PC-9 (cell line): ENCODE measurements at regions not wholly inside any gene's neighbourhood (a gene's known extent, or its start where the extent isn't known, plus 50 kb on each side); places are given as distances from the start of the nearest gene placed in this dataset.

Experiments
- BruUV-seq: library from RNA; stranded (reverse); fragments of 400-500 nt; replicated peaks from 2 replicates; lab custom pipeline; 2021; lab: Mats Ljungman, UMichigan
- CTCF ChIA-PET: fragments of 300-600 bp; sonication (Branson Sonifier 250); formaldehyde crosslinking; loops from one replicate; lab custom pipeline; 2022; ENCODE audit warnings: antibody characterized with exemption; lab: Charles Lee
- POLR2A ChIA-PET: fragments of 300-600 bp; sonication (Branson Sonifier 250); formaldehyde crosslinking; loops from one replicate; lab custom pipeline; 2022; ENCODE audit warnings: antibody characterized with exemption; ENCODE audit not compliant: unreplicated experiment; lab: Charles Lee
- DNase-seq, 2 experiments: peaks; one replicate each; pipeline versions ENCODE4 v3.0.0 to v3.0.0-alpha.2; 2015 to 2022; ENCODE audit warnings: mixed read lengths in 1 of 2
- H2AFZ ChIP-seq: fragments of 200-600 bp; sonication (generic); 2 replicates; pipeline ENCODE4 v1.8.1; 2017; ENCODE audit warnings: antibody characterized with exemption
- H3F3A ChIP-seq: fragments of 200-600 bp; sonication (generic); 2 replicates; pipeline ENCODE4 v1.8.1; 2017; ENCODE audit warnings: antibody characterized with exemption, mild to moderate bottlenecking, low read depth; ENCODE audit not compliant: insufficient read depth
- H3K27ac ChIP-seq: fragments of 200-600 bp; sonication (generic); 2 replicates; pipeline ENCODE4 v1.6.1; 2016; ENCODE audit warnings: mixed run types
- H3K27me3 ChIP-seq: fragments of 200-600 bp; sonication (generic); 2 replicates; pipeline ENCODE4 v1.6.1; 2016; ENCODE audit warnings: low read depth, mixed run types; ENCODE audit not compliant: insufficient read depth
- H3K36me3 ChIP-seq: fragments of 200-600 bp; sonication (generic); 2 replicates; pipeline ENCODE4 v1.6.1; 2016; ENCODE audit warnings: low read depth, mixed run types
- H3K4me1 ChIP-seq: fragments of 200-600 bp; sonication (generic); replicated peaks from 2 replicates; pipeline ENCODE4 v1.6.1; 2016; ENCODE audit warnings: mixed run types; ENCODE audit not compliant: insufficient read depth
- H3K4me2 ChIP-seq: fragments of 200-600 bp; sonication (generic); 2 replicates; pipeline ENCODE4 v1.6.1; 2017; ENCODE audit warnings: mixed run types
- H3K4me3 ChIP-seq: fragments of 200-600 bp; sonication (generic); 2 replicates; pipeline ENCODE4 v1.6.1; 2016; ENCODE audit warnings: mixed run types
- H3K79me2 ChIP-seq: fragments of 200-600 bp; sonication (generic); 2 replicates; pipeline ENCODE4 v1.6.1; 2017; ENCODE audit warnings: low read depth, mixed run types
- H3K9me2 ChIP-seq: fragments of 200-600 bp; sonication (generic); 2 replicates; pipeline ENCODE4 v1.8.1; 2017; ENCODE audit warnings: mild to moderate bottlenecking; ENCODE audit not compliant: insufficient read depth
- H3K9me3 ChIP-seq: fragments of 200-600 bp; sonication (generic); 2 replicates; pipeline ENCODE4 v1.8.1; 2016; ENCODE audit warnings: low read depth; ENCODE audit not compliant: insufficient read depth
- H4K20me1 ChIP-seq: fragments of 200-600 bp; sonication (generic); 2 replicates; pipeline ENCODE4 v1.8.1; 2017; ENCODE audit not compliant: insufficient read depth
- EZH2 ChIP-seq: fragments of 200-600 bp; sonication (generic); IDR thresholded peaks from 2 replicates; pipeline ENCODE4 v1.8.0; 2017; ENCODE audit warnings: antibody characterized with exemption, low read depth
- intact Hi-C: fragments of 100-400 bp; cut with micrococcal nuclease; formaldehyde crosslinking; loops from one replicate; pipeline ENCODE4 v1.10.0; 2022; ENCODE audit not compliant: unreplicated experiment
- TF ChIP-seq, protein P1 (sequence below): fragments of 200-600 bp; sonication (generic); conservative IDR thresholded peaks from 2 replicates; pipeline ENCODE4 v1.6.1; 2017; ENCODE audit warnings: mixed run types, antibody characterized with exemption, mild to moderate bottlenecking, moderate library complexity

DNA sequence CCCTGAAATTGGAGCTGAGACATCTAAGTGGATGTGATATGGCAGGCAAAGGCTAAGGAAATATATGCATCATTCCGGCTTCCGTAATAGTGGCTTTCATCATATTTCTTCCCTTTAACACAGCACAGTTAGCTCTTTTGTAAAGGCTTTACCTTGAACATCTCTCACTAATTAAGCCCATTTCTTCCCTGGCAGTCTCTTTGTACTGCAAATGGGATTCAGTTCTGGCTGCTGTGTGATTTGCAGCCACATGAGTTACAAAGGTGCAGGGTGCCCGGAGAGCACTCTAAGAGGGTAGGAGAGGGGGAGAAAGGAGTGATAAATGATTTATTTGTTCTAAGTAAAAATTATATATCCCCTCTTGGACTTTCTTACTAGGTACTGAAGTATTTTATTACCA is 232.1 kb upstream of the CCDC196 start:
- no peaks in the 10 kb centered on the region for H3K79me2 ChIP-seq
- H3K27ac ChIP-seq = no peak overlapping the region
- TF ChIP-seq, protein P1, sequence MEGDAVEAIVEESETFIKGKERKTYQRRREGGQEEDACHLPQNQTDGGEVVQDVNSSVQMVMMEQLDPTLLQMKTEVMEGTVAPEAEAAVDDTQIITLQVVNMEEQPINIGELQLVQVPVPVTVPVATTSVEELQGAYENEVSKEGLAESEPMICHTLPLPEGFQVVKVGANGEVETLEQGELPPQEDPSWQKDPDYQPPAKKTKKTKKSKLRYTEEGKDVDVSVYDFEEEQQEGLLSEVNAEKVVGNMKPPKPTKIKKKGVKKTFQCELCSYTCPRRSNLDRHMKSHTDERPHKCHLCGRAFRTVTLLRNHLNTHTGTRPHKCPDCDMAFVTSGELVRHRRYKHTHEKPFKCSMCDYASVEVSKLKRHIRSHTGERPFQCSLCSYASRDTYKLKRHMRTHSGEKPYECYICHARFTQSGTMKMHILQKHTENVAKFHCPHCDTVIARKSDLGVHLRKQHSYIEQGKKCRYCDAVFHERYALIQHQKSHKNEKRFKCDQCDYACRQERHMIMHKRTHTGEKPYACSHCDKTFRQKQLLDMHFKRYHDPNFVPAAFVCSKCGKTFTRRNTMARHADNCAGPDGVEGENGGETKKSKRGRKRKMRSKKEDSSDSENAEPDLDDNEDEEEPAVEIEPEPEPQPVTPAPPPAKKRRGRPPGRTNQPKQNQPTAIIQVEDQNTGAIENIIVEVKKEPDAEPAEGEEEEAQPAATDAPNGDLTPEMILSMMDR = no peak
- TF ChIP-seq EZH2 = no peak
- ChIA-PET POLR2A (no interaction called here), CTCF (interaction anchor here (0.6 kb wide), 1 partner anchor 185 kb away, joined by 3 read pairs; no protein-coding TSS in a partner anchor)
- no peaks in the 10 kb centered on the region for H3F3A ChIP-seq
- intact Hi-C loops = no loop called here
- no TSS peak for BruUV-seq
- no peaks in the 10 kb centered on the region for H3K9me3 ChIP-seq
- H3K27me3 ChIP-seq = peaks cover 9% of the 10 kb centered on the region; the same call in 1 of the 2 replicates
- no peaks in the 10 kb centered on the region; the same call in 1 of the 2 replicates for H3K9me2 ChIP-seq
- no peaks in the 10 kb centered on the region for H3K36me3 ChIP-seq
- peak in 1 of 2 experiments; percentile 29 for DNase-seq
- no peaks in the 10 kb centered on the region for H3K4me1 ChIP-seq
- H2AFZ ChIP-seq = no peak overlapping the region
- no peak overlapping the region for H3K4me2 ChIP-seq
- H3K4me3 ChIP-seq = no peak overlapping the region
- no peaks in the 10 kb centered on the region for H4K20me1 ChIP-seq

DNA sequence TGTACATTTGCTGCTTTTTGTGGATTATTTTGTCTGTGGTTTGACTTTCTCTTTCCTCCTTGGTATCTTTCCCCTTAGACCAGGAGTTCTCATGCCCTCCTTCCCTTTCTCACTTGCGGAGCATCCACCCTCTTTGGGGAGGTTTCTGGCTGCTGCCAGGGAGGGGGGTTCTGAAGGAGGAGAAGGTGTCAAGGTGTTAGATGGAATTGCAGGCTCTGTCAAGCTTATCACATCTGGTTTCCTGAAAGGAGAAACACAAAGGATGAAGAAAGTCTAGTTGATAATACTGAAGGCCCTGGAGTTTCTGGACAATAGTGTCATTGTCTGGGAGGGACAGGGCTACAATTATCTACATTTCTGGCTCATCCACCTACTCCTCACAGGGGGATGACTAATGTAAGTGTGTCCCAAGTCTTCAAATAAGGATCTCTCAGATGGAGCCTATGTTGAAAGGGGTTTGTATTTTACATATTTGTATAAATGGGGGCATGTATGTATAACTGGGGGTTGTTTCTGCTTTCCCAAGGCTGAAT is 217.3 kb upstream of the CCDC196 start:
- ChIA-PET POLR2A (no interaction called here), CTCF (no interaction called here)
- no peaks in the 10 kb centered on the region for H3K27me3 ChIP-seq
- H3K27ac ChIP-seq = no peak overlapping the region
- no peak overlapping the region for H2AFZ ChIP-seq
- no peaks in the 10 kb centered on the region for H3K9me3 ChIP-seq
- no peaks in the 10 kb centered on the region for H3K79me2 ChIP-seq
- DNase-seq = no peak
- BruUV-seq = no TSS peak
- intact Hi-C loops = no loop called here
- no peaks in the 10 kb centered on the region for H3F3A ChIP-seq
- H4K20me1 ChIP-seq = no peaks in the 10 kb centered on the region
- TF ChIP-seq, protein P1 = no peak
- no peak for TF ChIP-seq EZH2
- no peaks in the 10 kb centered on the region for H3K4me1 ChIP-seq
- H3K36me3 ChIP-seq = no peaks in the 10 kb centered on the region
- H3K4me2 ChIP-seq = no peak overlapping the region
- no peak overlapping the region for H3K4me3 ChIP-seq
- no peaks in the 10 kb centered on the region for H3K9me2 ChIP-seq

DNA sequence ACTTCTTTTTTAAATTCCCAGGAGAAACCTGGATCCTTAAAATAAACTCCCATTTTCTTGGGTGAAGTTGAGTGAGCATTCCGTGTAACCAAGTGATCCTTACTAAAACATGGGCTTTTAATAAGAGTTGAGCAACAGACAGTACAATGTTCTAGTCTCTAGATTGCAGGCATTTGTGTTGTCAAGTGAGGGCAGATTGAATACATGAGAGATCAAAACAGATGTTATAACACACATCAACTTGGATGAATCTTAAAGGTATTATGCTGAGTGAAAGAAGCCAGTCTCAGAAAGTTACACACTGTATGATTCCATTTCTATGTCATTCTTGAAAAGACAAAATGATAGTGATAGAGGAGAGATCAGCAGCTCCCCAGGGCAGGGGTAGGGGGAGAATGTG is 213.9 kb upstream of the CCDC196 start:
- Histone ChIP-seq H2AFZ (no peak overlapping the region), H3K27me3 (no peaks in the 10 kb centered on the region), H3F3A (no peaks in the 10 kb centered on the region), H3K9me2 (no peaks in the 10 kb centered on the region), H3K36me3 (no peaks in the 10 kb centered on the region), H4K20me1 (no peaks in the 10 kb centered on the region), H3K4me2 (no peak overlapping the region), H3K4me1 (no peaks in the 10 kb centered on the region), H3K9me3 (no peaks in the 10 kb centered on the region), H3K4me3 (no peak overlapping the region), H3K79me2 (no peaks in the 10 kb centered on the region), H3K27ac (no peak overlapping the region)
- no peak for DNase-seq
- intact Hi-C loops = no loop called here
- CTCF ChIA-PET = no interaction called here
- POLR2A ChIA-PET = no interaction called here
- no peak for TF ChIP-seq EZH2
- TF ChIP-seq, protein P1 = no peak
- no TSS peak for BruUV-seq
